GM18909 (cell line): ENCODE measurements at regions not wholly inside any gene's neighbourhood (a gene's known extent, or its start where the extent isn't known, plus 50 kb on each side); places are given as distances from the start of the nearest gene placed in this dataset.
"Not testable (repeated sequence)": the region's sequence is repeated elsewhere in the genome, so short reads cannot be mapped to it uniquely, and the experiment has no call there.

Experiments used
- ATAC-seq: cut with Tn5 transposase; IDR thresholded peaks from one replicate; pipeline ENCODE4 v1.9.1; 2021; ENCODE audit warnings: mild to moderate bottlenecking; ENCODE audit not compliant: unreplicated experiment, poor library complexity

DNA sequence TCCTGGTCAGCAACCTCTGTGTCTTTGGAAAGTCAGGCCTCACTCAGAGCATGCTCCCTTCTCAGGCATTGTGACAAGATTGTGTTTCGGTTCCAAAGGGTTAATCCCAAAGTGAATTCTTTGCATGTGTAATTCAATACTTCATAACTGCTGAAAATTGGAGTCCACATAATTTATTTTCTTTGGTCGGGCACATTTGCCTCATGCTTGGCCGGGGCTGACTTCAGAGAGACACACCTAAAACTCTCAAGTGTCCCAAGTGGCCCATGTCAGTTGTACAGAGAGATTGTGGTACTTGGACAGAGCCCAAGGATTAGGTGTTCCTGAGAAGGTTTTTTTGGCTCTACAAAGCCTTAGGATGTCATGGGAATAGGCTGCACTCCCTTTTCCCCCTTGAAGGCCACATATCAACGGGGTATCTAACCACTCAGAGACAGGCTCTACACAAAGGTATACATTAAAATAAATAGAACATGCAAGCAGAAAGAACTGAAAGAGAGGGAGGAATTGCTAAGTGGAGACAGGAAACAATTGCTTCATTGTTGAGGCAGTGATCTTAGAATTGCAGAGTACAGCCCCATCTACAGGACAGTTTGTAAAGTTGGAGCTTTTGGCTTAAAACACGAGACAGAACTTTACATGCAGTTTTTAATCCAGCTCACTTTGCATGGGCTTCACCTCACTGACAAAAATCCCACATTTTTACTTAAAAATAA, 1232.3 kb upstream of the ZEB2 start:
- ATAC-seq: peak; percentile 37

DNA sequence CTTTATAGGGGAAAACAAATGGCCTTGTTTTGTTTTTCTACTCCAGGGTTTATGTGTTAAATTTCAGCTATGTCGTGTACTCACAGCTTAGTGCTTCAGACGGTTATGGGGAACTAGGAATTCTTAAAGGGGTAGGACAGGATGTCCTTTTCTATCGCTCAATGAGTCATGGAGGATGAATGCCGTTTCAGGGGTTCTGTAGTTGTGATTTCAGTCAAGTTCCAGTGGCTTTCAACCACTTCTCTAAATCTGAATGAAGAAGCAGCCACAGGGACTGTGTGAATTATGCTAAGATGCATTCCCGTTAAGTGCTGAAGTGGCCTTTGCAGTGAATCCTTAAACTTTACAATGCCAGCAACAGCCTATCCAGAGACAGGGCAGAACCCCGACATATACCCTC, 1231.7 kb upstream of the ZEB2 start:
- ATAC-seq: peak; percentile 89

DNA sequence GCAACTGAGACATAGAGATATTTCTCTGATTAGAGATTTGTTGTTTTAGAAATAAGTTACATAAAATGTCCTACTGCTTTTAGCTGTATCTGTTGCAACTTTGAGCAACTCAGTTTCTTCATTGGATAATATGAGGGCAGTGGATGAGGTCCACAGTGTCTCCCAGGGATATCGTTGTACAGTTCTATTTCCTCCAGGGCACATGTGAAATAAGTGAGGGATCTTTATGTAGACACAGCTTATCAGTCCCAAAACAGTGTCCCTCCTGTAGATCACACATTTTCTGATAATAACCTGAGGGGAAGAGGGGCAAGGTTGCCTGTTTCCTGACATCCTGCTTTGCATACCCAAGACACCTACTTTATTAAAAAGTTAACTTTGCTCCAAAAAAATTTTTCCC, 1231.2 kb upstream of the ZEB2 start:
- no peak for ATAC-seq

DNA sequence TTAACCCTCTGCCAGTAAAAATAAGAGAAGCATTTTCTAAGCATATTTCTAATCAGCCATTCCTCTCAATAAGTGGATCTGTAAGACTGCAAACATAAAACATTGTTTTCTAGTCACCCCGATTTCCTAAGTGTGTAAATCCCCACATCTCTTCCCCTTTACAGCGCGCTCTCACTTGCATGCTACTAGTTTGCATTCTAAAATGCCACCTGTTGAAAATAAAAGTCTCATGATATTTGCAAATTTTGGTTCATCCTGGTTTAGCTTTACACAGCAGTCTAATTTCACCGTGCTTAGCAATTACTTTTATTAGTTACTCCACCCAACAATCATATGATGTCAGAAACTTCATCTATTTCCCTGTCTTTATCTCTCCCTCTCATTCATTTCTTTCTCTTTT, 1230.7 kb upstream of the ZEB2 start:
- no peak for ATAC-seq

DNA sequence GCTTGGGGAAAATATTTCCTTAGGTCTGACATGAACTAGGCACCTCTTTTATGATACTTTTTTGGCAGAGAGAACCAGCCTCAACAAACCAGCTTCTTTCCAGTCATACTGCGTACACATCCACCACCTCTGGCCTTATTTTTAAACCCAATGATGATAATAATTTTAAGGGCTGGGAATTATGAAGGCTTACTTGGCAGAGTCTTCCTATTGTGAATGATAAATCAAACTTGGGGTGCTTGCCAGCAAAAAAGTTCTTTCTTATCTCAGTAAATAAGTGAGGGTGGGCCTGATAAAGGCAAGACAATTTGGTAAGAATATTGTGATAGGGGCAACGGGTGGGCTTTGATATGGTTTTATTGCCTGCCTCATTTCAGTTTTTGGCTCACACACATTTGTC, 1230.2 kb upstream of the ZEB2 start:
- ATAC-seq: no peak

DNA sequence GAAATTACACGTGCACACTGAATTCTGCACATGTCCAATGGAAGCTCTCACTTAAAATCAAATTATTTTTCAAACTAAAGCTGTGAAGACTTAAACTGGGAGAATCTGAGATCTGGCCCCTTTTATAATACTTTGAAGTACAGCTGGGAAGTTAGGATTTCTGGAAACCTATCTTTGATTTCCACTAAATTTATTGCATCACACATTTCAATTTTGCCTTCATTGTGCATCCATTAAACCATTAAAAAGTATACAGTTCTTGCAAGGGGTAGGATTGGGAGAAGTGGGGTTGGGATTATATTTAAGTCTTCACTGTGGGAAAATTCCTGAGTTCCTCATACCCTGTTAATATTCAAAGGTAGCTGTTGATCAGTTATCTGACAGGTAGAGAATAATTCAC, 1229.6 kb upstream of the ZEB2 start:
- ATAC-seq: no peak

DNA sequence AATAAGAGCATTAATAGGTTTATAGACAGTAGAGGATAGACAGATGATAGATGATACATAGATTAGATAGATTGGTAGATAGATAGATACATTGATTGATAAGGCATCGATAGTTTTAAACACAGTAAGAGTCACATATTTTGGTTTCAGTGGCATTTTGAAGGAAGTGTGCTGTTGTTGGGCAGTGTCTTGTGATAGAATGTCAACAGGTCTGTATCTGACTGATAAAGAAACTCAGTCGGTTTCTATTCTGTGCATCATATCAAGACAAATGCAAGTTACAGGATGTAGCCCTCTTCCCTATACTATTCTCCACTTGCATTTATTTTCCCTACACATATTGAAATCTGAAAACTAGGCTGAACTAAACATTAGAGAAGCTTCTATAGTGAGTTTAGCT, 1229.0 kb upstream of the ZEB2 start:
- ATAC-seq: peak; percentile 60

DNA sequence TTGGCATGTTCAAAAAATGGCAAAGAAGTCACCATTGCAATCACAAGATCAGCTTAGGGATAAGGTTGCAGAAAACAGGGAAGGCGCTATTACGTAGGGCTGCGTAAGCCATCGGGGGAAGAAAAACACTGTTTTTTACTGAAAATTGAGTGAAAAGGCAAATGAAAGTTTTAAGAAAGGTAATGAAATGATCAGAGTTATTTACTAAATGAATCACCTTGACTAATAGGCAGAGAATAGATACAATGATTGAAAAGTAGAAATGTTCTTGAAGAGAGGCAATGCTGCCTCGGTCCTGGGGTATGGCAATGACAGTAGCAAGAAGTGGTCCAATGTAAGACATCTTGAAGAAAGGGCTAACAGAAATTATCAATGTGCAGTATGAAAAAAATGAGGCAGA, 1227.8 kb upstream of the ZEB2 start:
- no peak for ATAC-seq

DNA sequence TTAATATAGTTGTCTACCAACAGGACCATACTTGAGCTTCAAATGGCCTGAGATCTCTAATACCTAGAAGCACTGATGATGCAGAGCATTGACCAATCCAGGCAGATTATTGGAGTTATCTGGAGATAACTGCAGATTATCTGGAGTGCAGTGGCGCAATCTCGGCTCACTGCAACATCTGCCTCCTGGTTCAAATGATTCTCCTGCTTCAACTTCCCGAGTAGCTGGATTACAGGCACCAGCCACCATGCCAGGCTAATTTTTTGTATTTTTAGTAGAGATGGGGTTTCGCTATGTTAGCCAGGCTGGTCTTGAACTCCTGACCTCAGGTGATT, 1225.4 kb upstream of the ZEB2 start:
- not testable (repeated sequence) for ATAC-seq

DNA sequence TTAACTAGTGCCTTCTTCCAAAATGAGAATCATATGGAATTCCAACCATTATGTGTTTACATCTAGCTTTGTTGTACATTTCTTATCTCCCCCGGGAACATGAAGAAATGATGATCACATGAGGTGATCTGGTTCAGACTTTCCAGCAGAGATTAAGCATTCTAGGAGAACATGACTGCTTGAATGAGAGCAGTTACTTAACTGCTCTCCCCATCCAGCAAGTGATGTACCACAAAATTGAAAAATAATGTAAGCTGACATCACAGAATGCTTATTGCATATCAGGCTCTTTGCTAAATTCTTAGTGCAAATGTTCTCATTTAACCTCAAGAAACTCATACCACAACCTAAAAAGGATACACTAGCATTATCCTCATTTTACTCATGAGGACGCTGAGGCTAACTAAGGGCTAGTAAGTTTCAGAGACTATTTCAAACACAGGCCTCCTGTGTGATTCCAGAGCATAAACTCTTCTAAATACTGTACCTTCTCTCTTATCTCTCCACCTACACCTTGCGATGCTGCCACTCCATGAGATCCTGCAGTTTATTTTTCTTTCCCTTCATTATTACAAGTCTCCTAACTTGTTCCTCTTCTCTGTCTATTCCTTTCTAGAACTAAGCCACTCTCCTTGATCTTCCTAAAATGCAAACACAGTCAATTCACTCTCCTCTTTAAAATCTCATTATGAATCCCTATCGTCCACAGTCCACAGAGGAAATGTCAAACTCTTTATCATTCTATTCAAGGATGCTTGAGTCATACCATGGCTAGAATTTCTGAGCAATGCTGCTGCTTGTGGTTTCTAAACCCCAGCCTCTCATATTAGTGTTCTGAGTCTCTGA, 1224.8 kb upstream of the ZEB2 start:
- peak; percentile 84 for ATAC-seq

DNA sequence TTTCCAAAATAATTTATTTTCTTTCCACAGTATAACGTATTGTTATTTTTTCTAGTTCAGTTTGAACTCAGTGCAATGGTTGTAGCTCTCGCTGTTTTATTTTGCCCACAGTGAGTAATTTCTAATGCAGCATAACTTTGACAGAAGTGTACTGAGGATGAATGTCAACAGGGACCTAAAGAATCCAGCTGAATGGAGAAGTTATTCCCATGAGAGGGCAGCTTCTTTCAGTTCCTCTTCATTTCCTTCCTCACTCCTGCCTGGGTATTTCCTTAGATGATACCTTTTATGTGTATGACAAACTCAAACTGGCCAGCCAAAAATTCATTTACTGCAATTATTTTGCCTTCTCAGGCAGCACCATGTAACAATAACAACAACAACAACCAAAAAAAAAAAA, 1223.1 kb upstream of the ZEB2 start:
- ATAC-seq: no peak

DNA sequence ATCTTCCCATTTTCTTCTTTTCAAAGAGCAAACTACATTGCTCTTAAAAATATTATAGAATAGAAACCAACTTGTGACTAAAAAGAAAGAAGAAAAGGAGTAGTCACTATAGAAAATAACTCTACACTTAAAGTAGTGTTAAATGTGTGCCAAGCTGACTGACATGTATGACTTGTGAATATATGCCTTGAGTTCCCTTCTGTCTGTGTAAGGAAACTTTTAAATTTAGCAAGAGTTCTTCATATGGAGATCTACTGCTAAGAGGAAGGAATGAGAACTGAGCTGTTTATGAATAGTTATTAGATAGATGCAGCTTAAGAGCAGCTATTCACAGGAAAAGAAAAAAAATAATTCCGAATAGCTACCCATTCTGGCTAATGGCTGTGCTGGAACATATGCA, 1221.7 kb upstream of the ZEB2 start:
- ATAC-seq: no peak

DNA sequence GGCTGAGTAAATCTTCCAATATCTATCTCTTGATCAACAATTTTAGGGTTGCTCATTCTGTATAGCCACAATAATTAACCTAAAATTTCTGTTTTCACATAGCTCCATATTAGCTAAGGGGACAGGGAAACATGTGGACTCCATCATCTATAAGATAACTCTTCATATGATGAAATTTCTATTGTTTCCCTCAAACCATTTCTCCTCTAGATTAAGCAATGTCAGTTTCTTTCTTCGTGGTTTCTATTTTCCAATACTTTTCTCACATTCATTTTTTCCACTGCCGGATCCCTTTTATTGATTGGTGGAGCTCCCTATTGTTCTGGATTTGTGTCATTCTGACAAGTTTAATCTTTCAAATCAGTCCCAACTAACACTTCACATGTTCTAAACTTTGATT, 1221.3 kb upstream of the ZEB2 start:
- no peak for ATAC-seq

DNA sequence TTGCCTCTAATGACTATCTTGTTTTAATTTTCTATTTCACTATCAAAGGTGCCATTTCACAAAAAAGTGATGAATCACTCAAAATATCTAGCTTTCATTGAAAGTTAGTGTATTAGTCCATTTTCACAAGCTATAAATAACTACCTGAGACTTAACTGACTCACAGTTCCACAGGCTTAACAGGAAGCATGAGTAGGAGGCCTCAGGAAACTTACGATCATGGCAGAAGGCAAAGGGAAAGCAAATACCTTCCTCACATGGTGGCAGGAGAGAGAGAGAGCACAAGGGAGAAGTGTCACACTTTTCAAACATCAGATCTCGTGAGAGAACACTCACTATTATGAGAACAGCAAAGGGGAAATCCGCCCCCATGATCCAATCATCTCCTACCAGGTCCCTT, 1220.4 kb upstream of the ZEB2 start:
- ATAC-seq: no peak

DNA sequence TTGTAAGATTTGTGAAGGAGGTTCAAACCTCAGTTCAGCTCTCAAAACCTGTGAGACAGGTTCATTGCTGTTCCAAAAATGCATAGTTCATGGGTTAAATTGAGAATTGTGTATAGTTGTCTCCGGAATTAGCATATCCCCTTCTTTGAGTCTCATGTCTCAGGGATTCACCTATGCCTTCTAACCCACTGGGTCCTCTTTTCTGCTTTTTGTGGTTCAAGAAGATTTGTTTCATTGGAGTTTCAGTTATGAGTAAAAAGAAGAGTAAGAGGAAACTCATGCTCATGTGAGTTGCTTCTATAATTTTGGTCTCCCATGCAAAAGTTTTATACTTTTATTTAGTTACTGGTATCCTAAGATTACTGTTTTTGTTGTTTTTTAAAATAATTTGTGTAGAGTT, 1219.8 kb upstream of the ZEB2 start:
- ATAC-seq: peak; percentile 83

DNA sequence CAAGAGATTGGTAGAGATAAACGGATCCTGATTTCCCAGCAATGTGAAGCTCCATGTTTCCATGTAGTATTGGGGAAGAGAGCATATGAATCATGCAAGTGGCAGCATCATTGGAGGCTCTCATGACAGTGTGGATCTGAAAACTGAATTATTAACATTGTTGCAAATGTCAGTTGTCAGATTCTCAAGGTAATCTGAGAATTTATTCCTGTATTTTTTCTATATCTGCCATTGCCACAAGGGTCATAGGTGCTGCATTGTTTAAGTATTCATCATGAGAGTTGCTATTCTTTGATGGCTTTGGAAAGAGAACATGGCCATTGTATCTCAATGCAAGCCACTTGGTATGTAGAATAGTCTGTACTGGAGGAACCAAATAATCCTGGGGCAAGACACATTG, 1217.0 kb upstream of the ZEB2 start:
- no peak for ATAC-seq

DNA sequence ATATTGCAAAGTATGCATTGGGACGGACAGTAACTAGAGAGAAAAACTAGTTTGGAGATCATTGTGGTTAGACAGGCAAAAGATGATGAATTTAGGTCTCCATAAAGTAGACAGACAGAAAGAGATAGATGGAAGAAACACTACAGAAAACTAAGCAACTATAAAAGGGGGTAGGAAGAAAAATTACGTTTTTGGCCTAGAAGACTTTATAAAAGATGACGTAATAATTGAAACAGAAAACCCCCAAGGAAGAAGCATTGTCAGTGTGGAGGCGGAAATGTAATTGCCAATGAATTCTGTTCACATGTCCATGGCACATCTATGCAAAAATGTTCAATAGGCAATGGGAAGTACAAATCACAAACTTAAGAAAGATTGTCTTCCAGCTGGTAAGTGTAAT, 1211.5 kb upstream of the ZEB2 start:
- ATAC-seq: no peak

DNA sequence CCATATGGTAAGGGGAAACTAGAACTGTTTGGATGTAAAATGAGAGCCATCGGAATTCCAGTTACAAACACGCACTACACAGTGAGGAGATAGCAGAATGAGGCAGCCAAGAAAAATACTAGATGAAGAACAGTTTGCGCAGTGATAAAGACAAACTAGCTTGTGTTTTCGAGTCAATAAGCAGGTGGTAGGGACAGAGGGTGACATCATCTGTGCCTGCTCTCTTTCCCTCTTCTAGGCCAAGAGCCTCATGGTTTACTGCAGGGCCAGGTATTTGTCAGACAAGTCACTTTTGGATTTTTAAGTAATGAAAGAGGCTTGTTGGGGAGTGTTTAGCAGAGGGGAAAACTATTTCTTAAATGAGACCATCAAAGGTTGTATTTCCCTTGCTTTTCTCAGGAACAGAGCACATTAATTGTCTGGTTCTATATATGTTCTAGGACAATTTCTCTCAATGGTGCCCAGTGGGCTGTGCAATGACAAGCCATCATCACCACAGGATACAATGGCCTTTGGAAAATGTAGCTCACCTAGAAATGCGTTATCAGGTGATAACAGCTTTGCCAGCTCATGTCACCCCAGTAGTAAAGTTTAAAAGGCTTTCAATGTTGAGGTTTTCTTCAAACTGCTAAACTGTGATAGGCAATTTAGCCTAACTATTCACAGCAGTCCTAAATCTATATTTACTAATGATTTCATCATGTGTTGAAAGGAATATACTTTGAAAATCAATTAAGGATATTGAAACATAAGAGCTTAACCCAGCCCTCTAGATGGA, 1210.3 kb upstream of the ZEB2 start:
- no peak for ATAC-seq

DNA sequence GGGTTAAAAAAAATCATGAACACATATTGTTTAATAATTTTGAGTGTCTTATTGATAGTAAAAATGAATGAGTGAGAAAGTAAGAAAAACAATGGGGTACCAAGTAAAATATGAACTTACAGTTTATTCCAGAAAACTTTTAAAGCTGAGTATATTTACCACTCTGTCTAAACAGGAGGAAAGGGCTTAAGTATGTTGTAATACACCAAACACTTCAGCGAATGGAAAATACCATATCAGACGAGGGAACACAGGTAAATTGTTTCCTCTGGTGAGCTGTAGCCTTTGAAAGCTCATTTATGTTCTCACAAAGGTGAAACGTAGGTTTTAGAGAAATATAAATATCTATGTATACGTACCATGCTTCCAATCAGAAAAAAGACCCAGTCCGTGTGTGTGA, 1209.6 kb upstream of the ZEB2 start:
- ATAC-seq: no peak

DNA sequence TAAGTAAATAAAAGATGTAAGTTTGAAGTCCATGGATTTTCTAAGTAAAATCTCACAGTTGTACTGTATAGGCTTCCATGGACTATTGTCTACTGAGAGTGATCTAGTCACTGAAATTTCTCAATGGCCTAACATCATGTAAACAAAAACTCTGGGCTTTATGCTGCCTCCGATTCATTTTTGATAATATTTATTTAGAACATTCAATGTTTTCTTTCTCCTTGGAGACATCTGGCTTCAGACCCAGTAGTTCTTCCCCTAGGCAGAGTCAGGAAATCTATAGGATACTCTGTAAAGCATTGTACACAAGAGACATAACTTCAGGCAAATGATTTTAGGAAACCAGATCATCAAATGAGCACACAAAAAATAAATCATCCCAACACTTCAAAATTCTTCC, 1208.6 kb upstream of the ZEB2 start:
- no peak for ATAC-seq

DNA sequence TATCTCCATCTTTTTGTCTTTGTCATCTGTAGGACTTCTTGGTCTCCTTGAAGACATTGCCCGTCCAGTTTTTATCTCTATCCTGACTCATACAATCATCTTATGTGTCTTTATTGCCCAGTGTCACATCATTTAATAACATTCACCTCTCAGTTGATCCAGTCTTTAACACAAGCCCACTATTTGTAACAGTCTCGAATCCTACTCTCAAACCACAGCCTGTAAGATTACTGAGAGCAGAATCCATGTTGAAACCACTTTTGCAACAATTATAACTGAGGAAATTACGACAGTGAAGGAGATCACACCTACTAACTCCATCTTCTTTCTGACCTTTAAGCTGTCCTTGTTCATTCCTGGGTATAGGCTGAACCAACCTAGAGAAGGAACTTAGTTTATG, 1206.0 kb upstream of the ZEB2 start:
- no peak for ATAC-seq
